Right lobe of liver (tissue), 6 donors: ENCODE measurements at regions not wholly inside any gene's neighbourhood (a gene's known extent, or its start where the extent isn't known, plus 50 kb on each side); places are given as distances from the start of the nearest gene placed in this dataset.

ENCODE experiments used
- ATAC-seq, 4 donors: fragments of 200-7000 bp; cut with Tn5 transposase; one replicate each; pipeline ENCODE4 v1.9.1; 2020; ENCODE audit warnings: mild to moderate bottlenecking in 4 of 4, moderate library complexity in 4 of 4
- DNase-seq, 3 donors: peaks; one replicate each; pipeline ENCODE4 v3.0.0-alpha.2; 2020
- H3K27ac ChIP-seq, 3 donors: fragments of 200-600 bp; one replicate each; pipeline ENCODE4 v1.8.0; 2022
- H3K27me3 ChIP-seq, 2 donors: fragments of 200-600 bp; one replicate each; pipeline ENCODE4 v1.8.0; 2022
- H3K36me3 ChIP-seq, 4 donors: fragments of 200-600 bp; sonication (generic) in 1 of 4; one replicate each; pipeline versions ENCODE4 v1.5.1 to v1.8.0; 2017 to 2022; ENCODE audit warnings: control low read depth in 1 of 4
- H3K4me1 ChIP-seq, 4 donors: fragments of 200-600 bp; sonication (generic) in 1 of 4; one replicate each; pipeline versions ENCODE4 v1.5.1 to v1.8.0; 2017 to 2022; ENCODE audit warnings: control low read depth in 1 of 4
- H3K4me3 ChIP-seq, 3 donors: fragments of 200-600 bp; one replicate each; pipeline ENCODE4 v1.8.0; 2022
- H3K9me3 ChIP-seq, 4 donors: fragments of 200-600 bp; sonication (generic) in 1 of 4; one replicate each; pipeline versions ENCODE4 v1.5.1 to v1.8.0; 2017 to 2022; ENCODE audit warnings: control low read depth in 1 of 4
- POLR2A ChIP-seq: fragments of 450-650 bp; IDR thresholded peaks from one replicate; pipeline ENCODE4 v1.6.1; 2017; ENCODE audit warnings: antibody characterized with exemption, mild to moderate bottlenecking
- WGBS: methylation state at CpG from one replicate; pipeline ENCODE4 v1.1.6; 2018; ENCODE audit warnings: low coverage, low lambda C conversion rate; ENCODE audit not compliant: insufficient coverage; ENCODE audit errors: missing lambda C conversion rate; 5-methylcytosine and 5-hydroxymethylcytosine counted together
- intact Hi-C, 2 donors: fragments of 100-400 bp; cut with DNase I; formaldehyde crosslinking; loops; one replicate each; pipeline versions ENCODE4 v1.11.2 to v1.14.1; 2022
- TF ChIP-seq, protein P1 (sequence below), 4 donors: fragments of 200-600 bp in 3 of 4; fragments of 450-650 bp in 1 of 4; IDR thresholded peaks; one replicate each; pipeline versions ENCODE4 v1.5.1 to v1.8.0; 2016 to 2022; ENCODE audit warnings: antibody characterized with exemption in 4 of 4, mild to moderate bottlenecking in 2 of 4
- donor health status: DM: no; HTN: yes; CAD: no.
- donor health status: DM: no; HTN: no; CAD: no.
- donor health status: DM: no; HTN: no; CAD: no.
- donor health status: DM: no; HTN: yes; CAD: no.
- donor health status: DM: no; HTN: yes; CAD: no.

DNA sequence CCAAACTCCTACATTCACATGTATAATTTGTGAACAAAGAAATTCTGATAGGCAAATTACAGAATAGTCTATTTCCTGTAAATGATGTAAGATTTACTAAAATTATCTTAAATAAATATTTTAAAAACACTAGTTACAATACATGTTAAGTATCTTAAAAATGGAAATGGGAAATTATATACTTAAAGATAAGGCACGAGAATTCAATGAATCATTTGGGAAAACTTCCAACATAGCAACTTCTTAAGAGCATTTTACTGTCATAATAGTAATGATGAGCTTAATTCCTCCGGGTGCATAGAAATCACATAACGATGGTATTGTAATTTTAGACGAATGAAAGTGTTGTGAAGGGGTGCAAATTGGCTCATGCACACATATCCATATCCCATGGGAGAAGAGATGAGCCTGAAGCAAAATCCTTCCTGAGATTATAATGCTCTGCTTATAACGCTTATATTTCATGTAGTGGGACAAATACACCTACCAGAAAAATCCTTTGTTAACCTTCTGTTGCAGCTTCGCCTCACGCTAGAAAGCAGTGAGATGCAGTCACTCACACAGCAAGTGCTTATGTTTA, 873.5 kb downstream of the PDHA2 start:
- no peaks in the 10 kb centered on the region for H3K27me3 ChIP-seq
- no peaks in the 10 kb centered on the region for H3K4me1 ChIP-seq
- TF ChIP-seq, protein P1, sequence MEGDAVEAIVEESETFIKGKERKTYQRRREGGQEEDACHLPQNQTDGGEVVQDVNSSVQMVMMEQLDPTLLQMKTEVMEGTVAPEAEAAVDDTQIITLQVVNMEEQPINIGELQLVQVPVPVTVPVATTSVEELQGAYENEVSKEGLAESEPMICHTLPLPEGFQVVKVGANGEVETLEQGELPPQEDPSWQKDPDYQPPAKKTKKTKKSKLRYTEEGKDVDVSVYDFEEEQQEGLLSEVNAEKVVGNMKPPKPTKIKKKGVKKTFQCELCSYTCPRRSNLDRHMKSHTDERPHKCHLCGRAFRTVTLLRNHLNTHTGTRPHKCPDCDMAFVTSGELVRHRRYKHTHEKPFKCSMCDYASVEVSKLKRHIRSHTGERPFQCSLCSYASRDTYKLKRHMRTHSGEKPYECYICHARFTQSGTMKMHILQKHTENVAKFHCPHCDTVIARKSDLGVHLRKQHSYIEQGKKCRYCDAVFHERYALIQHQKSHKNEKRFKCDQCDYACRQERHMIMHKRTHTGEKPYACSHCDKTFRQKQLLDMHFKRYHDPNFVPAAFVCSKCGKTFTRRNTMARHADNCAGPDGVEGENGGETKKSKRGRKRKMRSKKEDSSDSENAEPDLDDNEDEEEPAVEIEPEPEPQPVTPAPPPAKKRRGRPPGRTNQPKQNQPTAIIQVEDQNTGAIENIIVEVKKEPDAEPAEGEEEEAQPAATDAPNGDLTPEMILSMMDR (IDR thresholded peaks at IDR 0.05) = no peak
- no peak for TF ChIP-seq POLR2A
- H3K36me3 ChIP-seq = no peaks in the 10 kb centered on the region
- ATAC-seq (no peak), DNase-seq (no peak)
- WGBS = 57% methylated on average over 7 of the region's 7 CpGs
- H3K27ac ChIP-seq = no peak overlapping the region
- intact Hi-C loops = no loop called here
- no peak overlapping the region for H3K4me3 ChIP-seq
- no peaks in the 10 kb centered on the region for H3K9me3 ChIP-seq

DNA sequence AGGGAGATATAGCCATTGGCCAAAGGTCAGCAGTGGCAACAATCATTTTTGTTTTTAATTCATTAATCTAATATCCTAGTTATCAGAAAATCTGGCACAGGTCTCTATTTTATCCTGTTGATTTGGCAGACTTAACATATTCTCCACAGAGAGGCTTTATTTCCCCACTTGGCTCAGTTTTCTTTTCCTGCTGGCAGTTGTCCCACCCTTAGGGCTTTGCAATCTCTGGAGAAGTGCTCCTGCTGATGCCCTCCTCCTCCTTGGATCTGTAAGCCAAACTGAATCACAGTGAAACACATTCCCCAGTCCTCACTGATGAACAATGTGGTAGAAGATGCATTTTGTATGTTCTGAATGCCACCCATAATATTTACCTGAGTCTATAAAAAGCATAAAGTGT, 889.7 kb downstream of the PDHA2 start:
- Histone ChIP-seq H3K4me3 (no peak overlapping the region), H3K36me3 (no peaks in the 10 kb centered on the region), H3K9me3 (no peaks in the 10 kb centered on the region), H3K27ac (no peak overlapping the region), H3K4me1 (no peaks in the 10 kb centered on the region), H3K27me3 (no peaks in the 10 kb centered on the region)
- no peak for DNase-seq
- intact Hi-C loops = no loop called here
- ATAC-seq = no peak
- no peak for TF ChIP-seq POLR2A
- TF ChIP-seq, protein P1 (IDR thresholded peaks at IDR 0.05) = no peak

DNA sequence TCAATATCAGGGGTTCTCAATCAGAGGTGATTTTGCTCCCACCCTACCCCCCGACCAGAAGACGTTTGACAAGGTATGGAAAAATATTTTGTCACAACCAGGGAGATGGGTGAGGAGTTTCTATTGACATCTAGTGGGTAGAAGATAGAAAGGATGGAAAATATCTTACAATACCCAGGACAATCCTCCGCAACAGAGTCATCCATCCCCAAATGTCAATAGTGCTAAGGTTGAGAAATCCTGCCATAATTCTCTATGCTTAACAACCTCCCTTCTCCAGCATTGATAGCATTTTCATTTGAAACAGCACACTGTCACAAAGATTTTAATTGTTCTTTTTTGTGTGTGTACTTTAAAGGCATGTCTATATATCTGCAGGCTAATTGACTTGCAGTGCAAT, 890.5 kb downstream of the PDHA2 start:
- DNase-seq = no peak
- no peak for TF ChIP-seq POLR2A
- TF ChIP-seq, protein P1 (IDR thresholded peaks at IDR 0.05) = no peak
- H3K36me3 ChIP-seq = no peaks in the 10 kb centered on the region
- H3K27me3 ChIP-seq = no peaks in the 10 kb centered on the region
- WGBS = 35% methylated on average over 3 of the region's 3 CpGs
- H3K27ac ChIP-seq = no peak overlapping the region
- intact Hi-C loops = no loop called here
- no peaks in the 10 kb centered on the region for H3K4me1 ChIP-seq
- H3K9me3 ChIP-seq = no peaks in the 10 kb centered on the region
- ATAC-seq = no peak
- H3K4me3 ChIP-seq = no peak overlapping the region

DNA sequence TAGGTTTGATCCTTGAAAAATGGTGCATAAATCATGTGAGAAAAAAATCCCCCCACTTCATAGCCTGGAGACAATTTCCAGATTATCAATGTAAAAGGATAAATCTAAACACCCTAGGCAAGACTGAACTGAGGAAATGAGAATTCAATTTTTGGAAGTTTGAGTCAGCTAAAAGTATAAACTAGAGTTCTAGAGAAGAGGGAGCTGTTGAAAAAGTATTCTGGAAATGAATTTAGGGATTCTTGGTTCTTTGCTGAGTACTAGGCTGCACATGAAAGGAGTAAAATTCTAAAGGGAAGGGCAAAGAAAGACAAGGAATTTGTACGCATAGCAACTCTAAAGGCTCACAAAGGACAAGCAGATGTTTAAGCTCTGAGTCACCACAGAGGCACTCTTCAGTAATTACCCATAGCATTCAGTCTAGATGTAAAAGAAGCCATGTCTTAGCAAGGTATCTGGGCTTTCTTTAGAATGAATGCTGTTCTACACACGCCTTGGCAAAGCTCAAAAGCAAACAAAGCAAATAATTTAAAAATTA, 896.5 kb downstream of the PDHA2 start:
- ATAC-seq (no peak), DNase-seq (no peak)
- no peak for TF ChIP-seq POLR2A
- TF ChIP-seq, protein P1 (IDR thresholded peaks at IDR 0.05) = no peak
- no peak overlapping the region for H3K27ac ChIP-seq
- H3K36me3 ChIP-seq = no peaks in the 10 kb centered on the region
- H3K27me3 ChIP-seq = no peaks in the 10 kb centered on the region
- WGBS = 46% methylated on average over 2 of the region's 2 CpGs
- intact Hi-C loops = no loop called here
- H3K4me3 ChIP-seq = no peak overlapping the region
- no peaks in the 10 kb centered on the region for H3K4me1 ChIP-seq
- H3K9me3 ChIP-seq = no peaks in the 10 kb centered on the region

DNA sequence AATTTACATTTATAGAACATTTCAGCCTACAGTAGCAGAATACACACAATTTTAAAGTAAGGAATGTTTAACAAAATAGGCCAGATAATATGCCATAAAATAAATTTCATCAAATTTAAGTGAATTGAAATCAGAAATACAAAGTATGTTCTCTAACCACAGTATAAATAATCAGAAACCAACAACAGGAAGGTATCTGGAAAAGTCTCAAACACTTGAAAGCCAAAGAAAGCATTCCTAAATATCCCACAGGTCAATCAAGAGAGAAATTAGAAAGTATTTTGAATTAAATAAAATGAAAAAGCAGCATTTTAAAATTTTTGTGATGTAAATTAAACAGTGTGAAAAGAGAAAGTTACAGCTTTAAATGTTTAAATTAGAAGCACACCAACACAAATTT, 899.2 kb downstream of the PDHA2 start:
- H3K36me3 ChIP-seq = no peaks in the 10 kb centered on the region
- no peaks in the 10 kb centered on the region for H3K27me3 ChIP-seq
- no peaks in the 10 kb centered on the region for H3K4me1 ChIP-seq
- H3K4me3 ChIP-seq = no peak overlapping the region
- ATAC-seq (no peak), DNase-seq (no peak)
- intact Hi-C loops = no loop called here
- TF ChIP-seq POLR2A = no peak
- TF ChIP-seq, protein P1 (IDR thresholded peaks at IDR 0.05) = no peak
- no peaks in the 10 kb centered on the region for H3K9me3 ChIP-seq
- H3K27ac ChIP-seq = no peak overlapping the region
